Stimulated activated CD4-positive, alpha-beta T cell treated with anti-CD3 and anti-CD28 coated beads, Interleukin-4, amount 100 ng/mL, for 24 hours (primary cell): ENCODE measurements at regions not wholly inside any gene's neighbourhood (a gene's known extent, or its start where the extent isn't known, plus 50 kb on each side); places are given as distances from the start of the nearest gene placed in this dataset.
"Not testable (repeated sequence)": the region's sequence is repeated elsewhere in the genome, so short reads cannot be mapped to it uniquely, and the experiment has no call there.

Experiments
- DNase-seq: peaks from one replicate; pipeline ENCODE4 v3.0.0-alpha.2; 2020

DNA sequence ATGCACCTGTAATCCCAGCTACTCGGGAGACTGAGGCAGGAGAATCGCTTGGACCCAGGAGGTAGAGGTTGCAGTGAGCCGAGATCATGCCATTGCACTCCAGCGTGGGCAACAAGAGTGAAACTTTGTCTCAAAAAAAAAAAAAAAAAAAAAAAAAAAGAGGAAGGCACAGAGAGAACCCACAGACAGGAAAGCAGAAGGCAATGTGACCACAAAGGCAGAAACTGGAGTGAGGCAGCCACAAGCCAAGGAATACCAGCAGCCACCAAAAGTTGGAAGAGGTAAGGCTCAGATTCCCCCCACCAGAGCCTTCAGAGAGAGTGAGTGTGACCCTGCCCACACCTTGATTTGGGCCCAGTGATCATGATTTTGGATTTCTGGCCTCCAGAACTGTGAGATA is 54.7 kb upstream of the E2F3 start:
- DNase-seq: not testable (repeated sequence)

GRCh38 chr6:20348041-20348440 is 53.6 kb upstream of the E2F3 start:
- DNase-seq: no peak

DNA sequence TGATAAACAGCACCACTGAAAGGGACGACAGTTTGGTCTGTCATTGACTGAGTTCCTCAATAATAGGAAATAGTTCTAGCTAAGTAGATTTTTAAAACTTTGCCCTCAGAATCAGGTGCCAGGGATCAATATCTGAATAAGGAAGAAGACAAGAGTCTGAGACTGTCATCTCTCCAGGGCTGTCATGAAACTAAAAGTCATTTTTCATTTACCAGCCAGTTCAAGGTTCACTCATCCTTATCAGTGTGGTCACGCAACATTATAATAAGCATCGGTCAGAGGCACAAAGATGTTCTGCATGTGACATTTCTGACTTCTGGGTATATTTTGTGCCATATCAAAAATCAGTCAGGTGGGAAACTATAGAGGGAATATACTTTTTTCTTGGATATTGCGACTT is 52.5 kb upstream of the E2F3 start:
- no peak for DNase-seq

DNA sequence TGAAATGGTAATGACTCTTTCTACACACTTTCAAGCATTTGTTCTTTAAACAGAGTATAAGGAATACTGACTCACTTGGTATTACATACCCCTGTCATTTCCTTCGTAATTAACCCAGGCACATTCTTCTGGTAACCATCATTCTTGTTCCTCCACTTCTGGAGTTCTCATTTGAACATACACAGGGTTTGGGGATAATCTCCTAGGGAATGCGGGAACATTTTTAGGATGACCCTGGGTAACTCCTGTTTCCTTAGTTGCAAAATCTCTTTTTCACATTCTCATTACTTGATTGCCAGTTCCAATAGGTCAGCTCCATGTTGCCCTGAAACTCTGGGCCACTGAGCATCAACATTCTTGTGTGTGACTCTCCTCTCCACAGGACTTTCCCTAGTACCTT is 51.5 kb upstream of the E2F3 start:
- no peak for DNase-seq

DNA sequence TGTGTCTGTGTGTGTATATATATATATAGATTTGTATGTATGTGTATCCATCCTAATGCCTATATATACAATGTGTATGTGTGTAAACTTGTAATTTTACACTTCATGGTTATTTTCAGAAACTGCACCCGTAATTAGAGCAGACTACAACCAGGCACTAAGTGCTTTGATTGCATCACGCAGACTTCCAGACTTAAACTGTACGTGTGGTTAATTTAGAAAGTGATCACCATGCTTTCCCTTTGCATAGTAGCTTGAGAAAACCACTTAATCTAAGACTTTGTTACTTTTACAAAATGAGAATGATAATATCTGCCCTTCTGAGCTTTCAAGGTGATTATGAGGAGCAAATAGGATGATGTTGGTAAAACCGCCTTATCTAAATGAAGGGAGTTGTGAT is 50.1 kb upstream of the E2F3 start:
- no peak for DNase-seq
